ENCODE measurements at regions not wholly inside any gene's neighbourhood (a gene's known extent, or its start where the extent isn't known, plus 50 kb on each side); places are given as distances from the start of the nearest gene placed in this dataset.

- no peak overlapping the region for H3K4me3 ChIP-seq (ENCODE audit: control insufficient read depth in 1 of 7, extremely low read depth in 1 of 7, insufficient read depth in 4 of 7, low read depth in 2 of 7, low read length in 6 of 7)
- no peaks in the 10 kb centered on the region for H3K4me1 ChIP-seq (ENCODE audit: control extremely low read depth in 1 of 4, control insufficient read depth in 4 of 4, insufficient read depth in 4 of 4, low read length in 3 of 4)
- H3K9me3 ChIP-seq (ENCODE audit: control extremely low read depth in 1 of 5, control insufficient read depth in 4 of 5, insufficient read depth in 2 of 5, low read depth in 1 of 5, low read length in 4 of 5), result peaks cover 0 to 2% (median 0%) of the 10 kb centered on the region in 5 experiments
- CTCF ChIA-PET, result no interaction called here
- peaks cover 0 to 2% (median 0%) of the 10 kb centered on the region in 5 experiments for H3K27me3 ChIP-seq (replicated peaks in 2 of 5; ENCODE audit: control insufficient read depth in 4 of 5, insufficient read depth in 5 of 5, low read length in 4 of 5)
- POLR2A ChIA-PET, result no interaction called here
- WGBS (ENCODE audit: insufficient coverage), result 93% methylated on average over 2 of the region's 7 CpGs
- H3K27ac ChIP-seq (ENCODE audit: insufficient read depth in 1 of 2, low read depth in 1 of 2, low read length in 2 of 2, poor library complexity in 1 of 2, severe bottlenecking in 2 of 2), result no peak overlapping the region
- H3K36me3 ChIP-seq (ENCODE audit: control insufficient read depth in 4 of 4, insufficient read depth in 4 of 4, low read length in 3 of 4), result no peaks in the 10 kb centered on the region
- peak in 2 of 3 donors; percentile 28 to 38 for DNase-seq
Observed at GRCh38 chr16:73315645-73316044, 267.7 kb upstream of the ZFHX3 start.

DNA sequence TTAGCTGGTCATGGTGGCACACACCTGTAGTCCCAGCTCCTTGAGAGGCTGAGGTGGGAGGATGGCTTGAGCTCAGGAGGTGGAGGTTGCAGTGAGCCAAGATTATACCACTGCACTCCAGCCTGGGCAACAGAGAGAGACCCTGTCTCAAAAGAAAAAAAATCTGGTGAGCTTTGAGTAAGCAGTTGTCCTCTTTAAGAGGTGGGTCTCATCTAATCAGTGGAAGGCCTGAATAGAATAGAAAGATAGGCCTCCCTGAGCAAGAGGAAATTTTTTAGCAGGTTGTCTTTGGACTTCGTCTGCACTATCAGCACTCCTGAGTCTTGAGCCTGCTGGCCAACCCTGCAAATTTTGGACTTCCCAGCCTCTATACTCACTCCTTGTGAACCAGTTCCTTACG lies 266.0 kb upstream of the ZFHX3 start:
- Histone ChIP-seq H3K27ac (ENCODE audit: insufficient read depth in 1 of 2, low read depth in 1 of 2, low read length in 2 of 2, poor library complexity in 1 of 2, severe bottlenecking in 2 of 2) (no peak overlapping the region), H3K4me3 (ENCODE audit: control insufficient read depth in 1 of 7, extremely low read depth in 1 of 7, insufficient read depth in 4 of 7, low read depth in 2 of 7, low read length in 6 of 7) (no peak overlapping the region), H3K9me3 (ENCODE audit: control extremely low read depth in 1 of 5, control insufficient read depth in 4 of 5, insufficient read depth in 2 of 5, low read depth in 1 of 5, low read length in 4 of 5) (peaks cover 0 to 2% (median 0%) of the 10 kb centered on the region in 5 experiments), H3K36me3 (ENCODE audit: control insufficient read depth in 4 of 4, insufficient read depth in 4 of 4, low read length in 3 of 4) (no peaks in the 10 kb centered on the region), H3K27me3 (replicated peaks in 2 of 5; ENCODE audit: control insufficient read depth in 4 of 5, insufficient read depth in 5 of 5, low read length in 4 of 5) (no peaks in the 10 kb centered on the region), H3K4me1 (ENCODE audit: control extremely low read depth in 1 of 4, control insufficient read depth in 4 of 4, insufficient read depth in 4 of 4, low read length in 3 of 4) (no peaks in the 10 kb centered on the region)
- CTCF ChIA-PET, result no interaction called here
- POLR2A ChIA-PET, result no interaction called here
- WGBS (ENCODE audit: insufficient coverage), result 100% methylated on average over 2 of the region's 2 CpGs
- no peak for DNase-seq

DNA sequence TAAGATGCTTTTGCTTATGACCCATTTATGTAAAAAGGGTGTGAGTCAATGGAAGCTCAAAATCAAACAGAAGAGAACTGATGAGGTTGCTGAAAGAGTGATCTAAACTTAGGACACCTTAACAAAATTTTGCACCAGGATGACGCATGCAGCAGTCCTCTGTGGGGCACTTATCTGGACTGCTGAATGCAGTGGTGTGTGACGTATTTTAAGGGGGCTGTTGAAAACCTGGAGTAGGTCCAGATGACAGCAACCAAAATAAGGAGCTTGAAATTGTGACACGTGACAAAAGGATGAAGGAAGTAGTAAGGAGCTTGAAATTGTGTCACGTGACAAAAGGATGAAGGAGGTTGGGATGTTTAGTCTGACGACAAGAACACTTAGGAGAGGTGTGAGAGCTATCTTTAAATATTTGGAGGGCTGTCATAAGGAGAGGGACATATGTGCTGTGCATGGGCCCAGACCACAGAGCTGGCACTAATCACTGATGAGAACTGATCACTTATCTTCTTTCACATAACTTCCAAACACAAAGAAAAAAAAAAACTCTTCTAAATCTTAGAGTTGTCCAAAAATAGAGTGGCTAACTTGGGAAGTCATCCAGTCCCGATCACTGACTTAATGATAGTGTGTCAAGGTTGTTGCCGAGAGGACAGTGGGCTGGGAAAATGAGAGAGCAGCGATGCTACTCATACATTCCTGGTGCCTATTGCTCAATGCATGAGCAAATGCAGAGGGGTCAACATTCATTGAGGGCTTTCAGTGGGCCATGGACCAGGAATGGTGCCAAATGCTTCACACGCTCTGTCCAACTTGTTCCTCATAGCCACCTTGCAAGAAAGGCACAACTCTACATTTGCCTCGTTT lies 264.2 kb upstream of the ZFHX3 start:
- CTCF ChIA-PET, result no interaction called here
- 97% methylated on average over 7 of the region's 10 CpGs for WGBS (ENCODE audit: insufficient coverage)

GRCh38 chr16:73308771-73309170 lies 260.8 kb upstream of the ZFHX3 start:
- Histone ChIP-seq H3K4me1 (ENCODE audit: control extremely low read depth in 1 of 4, control insufficient read depth in 4 of 4, insufficient read depth in 4 of 4, low read length in 3 of 4) (no peaks in the 10 kb centered on the region), H3K27ac (ENCODE audit: insufficient read depth in 1 of 2, low read depth in 1 of 2, low read length in 2 of 2, poor library complexity in 1 of 2, severe bottlenecking in 2 of 2) (no peak overlapping the region), H3K36me3 (ENCODE audit: control insufficient read depth in 4 of 4, insufficient read depth in 4 of 4, low read length in 3 of 4) (no peaks in the 10 kb centered on the region), H3K27me3 (replicated peaks in 2 of 5; ENCODE audit: control insufficient read depth in 4 of 5, insufficient read depth in 5 of 5, low read length in 4 of 5) (no peaks in the 10 kb centered on the region), H3K9me3 (ENCODE audit: control extremely low read depth in 1 of 5, control insufficient read depth in 4 of 5, insufficient read depth in 2 of 5, low read depth in 1 of 5, low read length in 4 of 5) (no peaks in the 10 kb centered on the region), H3K4me3 (ENCODE audit: control insufficient read depth in 1 of 7, extremely low read depth in 1 of 7, insufficient read depth in 4 of 7, low read depth in 2 of 7, low read length in 6 of 7) (no peak overlapping the region)
- DNase-seq, result peak in 1 of 3 donors; percentile 11
- CTCF ChIA-PET, result interaction anchor here (0.7 to 1.9 kb wide), 2 partner anchors 16 to 88 kb away, joined by 3 to 5 read pairs; no protein-coding TSS in a partner anchor
- POLR2A ChIA-PET, result no interaction called here

More for the DNA sequence above, 264.2 kb upstream of the ZFHX3 start:
- H3K9me3 ChIP-seq (ENCODE audit: control extremely low read depth in 1 of 5, control insufficient read depth in 4 of 5, insufficient read depth in 2 of 5, low read depth in 1 of 5, low read length in 4 of 5), result peaks cover 0 to 2% (median 0%) of the 10 kb centered on the region in 5 experiments
- no peaks in the 10 kb centered on the region for H3K4me1 ChIP-seq (ENCODE audit: control extremely low read depth in 1 of 4, control insufficient read depth in 4 of 4, insufficient read depth in 4 of 4, low read length in 3 of 4)
- no peak overlapping the region for H3K4me3 ChIP-seq (ENCODE audit: control insufficient read depth in 1 of 7, extremely low read depth in 1 of 7, insufficient read depth in 4 of 7, low read depth in 2 of 7, low read length in 6 of 7)
- H3K27ac ChIP-seq (ENCODE audit: insufficient read depth in 1 of 2, low read depth in 1 of 2, low read length in 2 of 2, poor library complexity in 1 of 2, severe bottlenecking in 2 of 2), result no peak overlapping the region
- H3K27me3 ChIP-seq (replicated peaks in 2 of 5; ENCODE audit: control insufficient read depth in 4 of 5, insufficient read depth in 5 of 5, low read length in 4 of 5), result no peaks in the 10 kb centered on the region
- POLR2A ChIA-PET, result no interaction called here
- no peak for DNase-seq
- no peaks in the 10 kb centered on the region for H3K36me3 ChIP-seq (ENCODE audit: control insufficient read depth in 4 of 4, insufficient read depth in 4 of 4, low read length in 3 of 4)

DNA sequence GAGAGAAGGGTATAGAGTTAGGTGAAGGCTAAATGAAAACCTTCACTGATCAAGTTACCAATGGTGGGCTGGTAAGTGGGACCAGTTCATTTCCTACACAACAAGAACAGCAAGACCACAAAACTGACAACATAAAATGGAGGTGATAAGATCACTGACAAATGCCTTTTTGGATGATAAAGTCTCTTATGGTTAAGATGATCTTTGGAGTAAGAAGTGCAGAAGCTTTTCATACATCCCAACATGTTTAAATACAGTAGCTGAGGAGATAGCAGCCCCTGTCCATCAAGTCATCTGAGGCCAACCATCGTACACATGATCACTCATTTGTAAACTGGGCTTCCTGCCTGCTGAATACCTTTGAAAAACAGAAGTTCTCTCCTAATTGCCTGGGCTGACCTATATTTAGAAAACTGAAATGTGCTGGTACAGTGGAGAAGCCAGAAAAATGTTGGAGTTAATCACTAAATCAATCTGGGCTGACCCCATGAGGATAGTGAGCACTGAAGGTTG lies 259.0 kb upstream of the ZFHX3 start:
- WGBS (ENCODE audit: insufficient coverage), result 40% methylated on average over 1 of the region's 1 CpG
- Histone ChIP-seq H3K9me3 (ENCODE audit: control extremely low read depth in 1 of 5, control insufficient read depth in 4 of 5, insufficient read depth in 2 of 5, low read depth in 1 of 5, low read length in 4 of 5) (no peaks in the 10 kb centered on the region), H3K4me3 (ENCODE audit: control insufficient read depth in 1 of 7, extremely low read depth in 1 of 7, insufficient read depth in 4 of 7, low read depth in 2 of 7, low read length in 6 of 7) (no peak overlapping the region), H3K4me1 (ENCODE audit: control extremely low read depth in 1 of 4, control insufficient read depth in 4 of 4, insufficient read depth in 4 of 4, low read length in 3 of 4) (no peaks in the 10 kb centered on the region), H3K36me3 (ENCODE audit: control insufficient read depth in 4 of 4, insufficient read depth in 4 of 4, low read length in 3 of 4) (no peaks in the 10 kb centered on the region), H3K27me3 (replicated peaks in 2 of 5; ENCODE audit: control insufficient read depth in 4 of 5, insufficient read depth in 5 of 5, low read length in 4 of 5) (no peaks in the 10 kb centered on the region), H3K27ac (ENCODE audit: insufficient read depth in 1 of 2, low read depth in 1 of 2, low read length in 2 of 2, poor library complexity in 1 of 2, severe bottlenecking in 2 of 2) (no peak overlapping the region)
- DNase-seq, result no peak
- CTCF ChIA-PET, result no interaction called here
- POLR2A ChIA-PET, result no interaction called here

DNA sequence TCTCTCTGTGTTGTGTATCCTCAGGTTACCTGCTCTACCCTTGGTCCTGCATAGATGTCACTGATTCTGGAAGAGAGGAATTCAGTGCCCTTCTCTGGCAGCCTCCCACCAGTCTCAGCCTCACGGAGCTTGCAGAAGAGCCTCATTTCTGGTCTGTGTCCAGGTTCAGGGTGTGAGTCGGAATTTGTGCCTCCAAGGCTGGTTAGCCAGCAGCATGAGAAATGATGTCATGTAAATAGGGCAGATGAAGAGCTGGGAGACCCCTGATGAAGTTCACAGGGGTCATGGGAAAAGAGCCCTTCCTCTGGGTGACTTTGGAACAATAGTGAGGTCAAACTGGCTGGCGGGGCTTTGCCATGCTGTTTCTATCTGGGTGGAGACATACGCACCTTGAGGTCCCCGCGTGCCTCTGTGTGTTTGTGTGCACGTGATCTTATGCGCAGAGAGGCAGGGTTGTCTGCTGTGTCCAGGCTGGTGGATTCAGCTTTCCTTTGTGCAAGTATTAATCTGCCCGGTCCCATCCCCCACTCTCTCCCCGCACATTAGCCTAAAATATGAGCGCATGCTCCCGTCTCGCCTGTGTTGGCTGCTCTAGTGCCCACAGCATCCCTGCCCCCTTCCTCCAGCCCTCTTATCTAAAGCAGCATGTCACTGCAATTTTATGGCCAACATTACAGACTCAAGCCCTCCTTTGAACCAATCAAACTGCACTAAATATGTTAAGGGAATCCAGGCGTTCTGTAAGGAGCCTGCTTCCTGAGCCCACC lies 256.3 kb upstream of the ZFHX3 start:
- CTCF ChIA-PET, result interaction anchor here (0.6 kb wide), 1 partner anchor 292 kb away, joined by 4 read pairs; no protein-coding TSS in a partner anchor
- 86% methylated on average over 12 of the region's 14 CpGs for WGBS (ENCODE audit: insufficient coverage)
- no peaks in the 10 kb centered on the region for H3K9me3 ChIP-seq (ENCODE audit: control extremely low read depth in 1 of 5, control insufficient read depth in 4 of 5, insufficient read depth in 2 of 5, low read depth in 1 of 5, low read length in 4 of 5)
- no peaks in the 10 kb centered on the region for H3K27me3 ChIP-seq (replicated peaks in 2 of 5; ENCODE audit: control insufficient read depth in 4 of 5, insufficient read depth in 5 of 5, low read length in 4 of 5)
- H3K4me3 ChIP-seq (ENCODE audit: control insufficient read depth in 1 of 7, extremely low read depth in 1 of 7, insufficient read depth in 4 of 7, low read depth in 2 of 7, low read length in 6 of 7), result no peak overlapping the region
- no peaks in the 10 kb centered on the region for H3K4me1 ChIP-seq (ENCODE audit: control extremely low read depth in 1 of 4, control insufficient read depth in 4 of 4, insufficient read depth in 4 of 4, low read length in 3 of 4)
- POLR2A ChIA-PET, result interaction anchor here (0.6 kb wide), 1 partner anchor 235 kb away, joined by 3 read pairs; no protein-coding TSS in a partner anchor
- no peaks in the 10 kb centered on the region for H3K36me3 ChIP-seq (ENCODE audit: control insufficient read depth in 4 of 4, insufficient read depth in 4 of 4, low read length in 3 of 4)
- DNase-seq, result no peak
- no peak overlapping the region for H3K27ac ChIP-seq (ENCODE audit: insufficient read depth in 1 of 2, low read depth in 1 of 2, low read length in 2 of 2, poor library complexity in 1 of 2, severe bottlenecking in 2 of 2)

DNA sequence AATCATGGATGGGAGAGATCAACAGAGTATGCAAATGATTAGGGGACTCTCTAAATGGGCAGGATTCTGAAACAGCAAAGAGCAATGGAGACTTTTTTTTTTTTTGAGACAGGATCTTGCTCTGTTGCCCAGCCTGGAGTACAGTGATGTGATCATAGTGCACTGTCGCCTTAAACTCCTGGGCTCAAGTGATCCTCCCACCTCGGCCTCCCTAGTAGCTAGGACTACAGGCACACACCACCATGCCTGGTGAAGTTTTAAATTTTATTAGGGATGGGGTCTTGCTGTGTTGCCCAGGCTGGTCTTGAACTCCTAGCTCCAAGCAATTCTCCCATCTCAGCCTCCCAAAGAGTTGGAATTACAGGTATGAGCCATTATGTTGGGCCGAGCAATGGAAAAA lies 255.0 kb upstream of the ZFHX3 start:
- no peak for DNase-seq
- WGBS (ENCODE audit: insufficient coverage), result no CpG with 5 or more reads among the region's 3 CpGs
- no peaks in the 10 kb centered on the region for H3K36me3 ChIP-seq (ENCODE audit: control insufficient read depth in 4 of 4, insufficient read depth in 4 of 4, low read length in 3 of 4)

More for the DNA sequence above, 255.0 kb upstream of the ZFHX3 start:
- CTCF ChIA-PET, result no interaction called here
- H3K27me3 ChIP-seq (replicated peaks in 2 of 5; ENCODE audit: control insufficient read depth in 4 of 5, insufficient read depth in 5 of 5, low read length in 4 of 5), result no peaks in the 10 kb centered on the region
- H3K9me3 ChIP-seq (ENCODE audit: control extremely low read depth in 1 of 5, control insufficient read depth in 4 of 5, insufficient read depth in 2 of 5, low read depth in 1 of 5, low read length in 4 of 5), result no peaks in the 10 kb centered on the region
- H3K27ac ChIP-seq (ENCODE audit: insufficient read depth in 1 of 2, low read depth in 1 of 2, low read length in 2 of 2, poor library complexity in 1 of 2, severe bottlenecking in 2 of 2), result no peak overlapping the region
- no peaks in the 10 kb centered on the region for H3K4me1 ChIP-seq (ENCODE audit: control extremely low read depth in 1 of 4, control insufficient read depth in 4 of 4, insufficient read depth in 4 of 4, low read length in 3 of 4)
- H3K4me3 ChIP-seq (ENCODE audit: control insufficient read depth in 1 of 7, extremely low read depth in 1 of 7, insufficient read depth in 4 of 7, low read depth in 2 of 7, low read length in 6 of 7), result no peak overlapping the region
- POLR2A ChIA-PET, result no interaction called here

All from common myeloid progenitor, CD34-positive (primary cell).